SK-N-SH (cell line): ENCODE measurements at regions not wholly inside any gene's neighbourhood (a gene's known extent, or its start where the extent isn't known, plus 50 kb on each side); places are given as distances from the start of the nearest gene placed in this dataset.

ENCODE experiments used
- CTCF ChIA-PET: fragments of 300-600, 350-600 bp; formaldehyde crosslinking; extraction: SDS; loops from one replicate; lab custom pipeline; 2021; lab: Yijun Ruan, JAX
- POLR2A ChIA-PET: fragments of 350-600 bp; sonication (Branson Sonifier 250); formaldehyde crosslinking; extraction: SDS; loops from one replicate; lab custom pipeline; 2020; ENCODE audit warnings: antibody characterized with exemption, inconsistent platforms; lab: Yijun Ruan, JAX
- DNase-seq: peaks from one replicate; pipeline ENCODE4 v3.0.0; 2012
- H2AFZ ChIP-seq: fragments of 200-600 bp; sonication (generic); 2 replicates; pipeline ENCODE4 v1.8.1; 2016; ENCODE audit warnings: antibody characterized with exemption, mild to moderate bottlenecking, low read depth
- H3F3A ChIP-seq: fragments of 200-600 bp; sonication (generic); replicated peaks from 2 replicates; pipeline ENCODE3; 2016; ENCODE audit warnings: antibody characterized with exemption, mild to moderate bottlenecking; ENCODE audit not compliant: insufficient read depth
- H3K27ac ChIP-seq, 2 experiments: fragments of 200-500 bp in 1 of 2; fragments of 200-600 bp in 1 of 2; sonication (Bioruptor generic) in 1 of 2; sonication (generic), shearing (Covaris generic) in 1 of 2; 2 replicates each; pipeline versions ENCODE4 v1.5.1 to v1.6.1; 2014 to 2016; ENCODE audit warnings: low read depth in 2 of 2, inconsistent platforms in 1 of 2, low read length in 1 of 2, mild to moderate bottlenecking in 1 of 2, mixed read lengths in 1 of 2
- H3K27me3 ChIP-seq: fragments of 200-600 bp; sonication (generic), shearing (Covaris generic); 2 replicates; pipeline ENCODE4 v1.6.1; 2016; ENCODE audit warnings: mixed run types; ENCODE audit not compliant: insufficient read depth
- H3K36me3 ChIP-seq, 2 experiments: fragments of 200-500 bp in 1 of 2; fragments of 200-600 bp in 1 of 2; sonication (Bioruptor generic) in 1 of 2; sonication (generic) in 1 of 2; replicated peaks in 1 of 2; 2 replicates each; pipeline versions ENCODE3 to v1.5.1; 2014 to 2016; ENCODE audit warnings: low read length in 1 of 2, mild to moderate bottlenecking in 1 of 2; ENCODE audit not compliant: insufficient read depth in 2 of 2, control insufficient read depth in 1 of 2
- H3K4me1 ChIP-seq, 2 experiments: fragments of 200-500 bp in 1 of 2; fragments of 200-600 bp in 1 of 2; sonication (Bioruptor generic) in 1 of 2; sonication (generic), shearing (Covaris generic) in 1 of 2; 2 replicates each; pipeline versions ENCODE4 v1.5.1 to v1.6.1; 2014 to 2016; ENCODE audit warnings: low read depth in 1 of 2, low read length in 1 of 2, mixed run types in 1 of 2; ENCODE audit not compliant: insufficient read depth in 2 of 2, control insufficient read depth in 1 of 2
- H3K4me2 ChIP-seq: fragments of 200-600 bp; sonication (generic), shearing (Covaris generic); 2 replicates; pipeline ENCODE4 v1.6.1; 2017; ENCODE audit warnings: mixed run types
- H3K4me3 ChIP-seq, 2 experiments: fragments of 200-500 bp in 1 of 2; fragments of 200-600 bp in 1 of 2; sonication (Bioruptor generic) in 1 of 2; sonication (generic), shearing (Covaris generic) in 1 of 2; 2 replicates each; pipeline versions ENCODE4 v1.5.1 to v1.8.1; 2014 to 2016; ENCODE audit warnings: low read depth in 2 of 2, inconsistent platforms in 1 of 2, low read length in 1 of 2, mild to moderate bottlenecking in 1 of 2, mixed read lengths in 1 of 2, moderate library complexity in 1 of 2
- H3K79me2 ChIP-seq: fragments of 200-600 bp; sonication (generic); 2 replicates; pipeline ENCODE4 v1.8.1; 2017; ENCODE audit warnings: mild to moderate bottlenecking; ENCODE audit not compliant: insufficient read depth
- H3K9ac ChIP-seq: fragments of 200-600 bp; sonication (generic); 2 replicates; pipeline ENCODE4 v1.6.1; 2017; ENCODE audit warnings: mixed run types
- H3K9me2 ChIP-seq: fragments of 200-600 bp; sonication (generic); 2 replicates; pipeline ENCODE4 v1.6.1; 2017; ENCODE audit warnings: mixed run types
- H3K9me3 ChIP-seq: fragments of 200-600 bp; sonication (generic); 2 replicates; pipeline ENCODE4 v1.6.1; 2017; ENCODE audit warnings: mixed run types, mild to moderate bottlenecking, moderate library complexity
- H4K20me1 ChIP-seq: fragments of 200-600 bp; sonication (generic); 2 replicates; pipeline ENCODE4 v1.6.1; 2017; ENCODE audit warnings: mild to moderate bottlenecking, mixed run types; ENCODE audit not compliant: insufficient read depth
- CHD2 ChIP-seq: fragments of 150-350 bp; IDR thresholded peaks from 2 replicates; pipeline ENCODE4 v1.6.1; 2018; ENCODE audit warnings: low read length; ENCODE audit not compliant: partially characterized antibody
- CTCF ChIP-seq: fragments of 200-600 bp; sonication (generic); IDR thresholded peaks from 2 replicates; pipeline ENCODE4 v1.6.1; 2017; ENCODE audit warnings: antibody characterized with exemption, mild to moderate bottlenecking, moderate library complexity
- ELF1 ChIP-seq: IDR thresholded peaks from 2 replicates; pipeline ENCODE4 v1.4.0; 2012
- EP300 ChIP-seq, 2 experiments: IDR thresholded peaks; 2 replicates each; pipeline versions ENCODE4 v1.4.0 to v1.6.1; 2012; ENCODE audit warnings: borderline replicate concordance in 1 of 2, low read depth in 1 of 2, low read length in 1 of 2
- FOSL2 ChIP-seq: IDR thresholded peaks from 2 replicates; pipeline ENCODE4 v1.4.0; 2012; ENCODE audit warnings: low read depth, mild to moderate bottlenecking, moderate library complexity, borderline replicate concordance
- FOXJ3 ChIP-seq: sonication (generic); formaldehyde crosslinking; IDR thresholded peaks from 2 replicates; pipeline ENCODE4 v1.5.1; 2020; ENCODE audit warnings: mild to moderate bottlenecking, missing genetic modification reagents
- FOXM1 ChIP-seq: IDR thresholded peaks from 2 replicates; pipeline ENCODE4 v1.4.0; 2012; ENCODE audit warnings: low read depth, mild to moderate bottlenecking
- GABPA ChIP-seq: IDR thresholded peaks from 2 replicates; pipeline ENCODE4 v1.4.0; 2012; ENCODE audit warnings: low read depth, mild to moderate bottlenecking
- GATA2 ChIP-seq: sonication (generic); formaldehyde crosslinking; IDR thresholded peaks from 2 replicates; pipeline ENCODE4 v1.5.0; 2020; ENCODE audit warnings: mild to moderate bottlenecking, missing genetic modification reagents
- JUND ChIP-seq: IDR thresholded peaks from 2 replicates; pipeline ENCODE4 v1.4.0; 2012
- MXI1 ChIP-seq: IDR thresholded peaks from 2 replicates; pipeline ENCODE4 v1.6.1; 2012; ENCODE audit warnings: mild to moderate bottlenecking, low read depth, low read length, improper control_type of control experiment
- NFIC ChIP-seq: IDR thresholded peaks from 2 replicates; pipeline ENCODE4 v1.4.0; 2012; ENCODE audit warnings: borderline replicate concordance
- NRF1 ChIP-seq: IDR thresholded peaks from 2 replicates; pipeline ENCODE4 v1.6.1; 2012; ENCODE audit warnings: low read depth, mild to moderate bottlenecking, low read length
- POLR2AphosphoS5 ChIP-seq: IDR thresholded peaks from 2 replicates; pipeline ENCODE4 v1.6.1; 2012; ENCODE audit warnings: low read depth, low read length
- RAD21 ChIP-seq: IDR thresholded peaks from 2 replicates; pipeline ENCODE4 v1.6.1; 2012; ENCODE audit warnings: mild to moderate bottlenecking, low read length
- RCOR1 ChIP-seq: fragments of 150-350 bp; IDR thresholded peaks from 2 replicates; pipeline ENCODE4 v1.6.1; 2017; ENCODE audit warnings: antibody characterized with exemption, low read length
- RFX5 ChIP-seq: IDR thresholded peaks from 2 replicates; pipeline ENCODE4 v1.6.1; 2012; ENCODE audit warnings: mild to moderate bottlenecking, improper control_type of control experiment, low read length
- RXRA ChIP-seq: IDR thresholded peaks from 2 replicates; pipeline ENCODE4 v1.4.0; 2012; ENCODE audit warnings: low read depth, mild to moderate bottlenecking, borderline replicate concordance
- SIN3A ChIP-seq: IDR thresholded peaks from 2 replicates; pipeline ENCODE4 v1.6.1; 2012; ENCODE audit warnings: low read depth, mild to moderate bottlenecking, low read length, moderate library complexity, borderline replicate concordance
- TCF12 ChIP-seq: IDR thresholded peaks from 2 replicates; pipeline ENCODE4 v1.4.0; 2012
- TEAD4 ChIP-seq: IDR thresholded peaks from 2 replicates; pipeline ENCODE4 v1.4.0; 2012; ENCODE audit warnings: mild to moderate bottlenecking, borderline replicate concordance; ENCODE audit not compliant: insufficient read depth
- YY1 ChIP-seq: IDR thresholded peaks from 2 replicates; pipeline ENCODE4 v1.4.0; 2012; ENCODE audit warnings: low read depth, mild to moderate bottlenecking
- WGBS: methylation state at CpG from one replicate; pipeline ENCODE4 v1.1.6; 2017; ENCODE audit warnings: low lambda C conversion rate; 5-methylcytosine and 5-hydroxymethylcytosine counted together
- TF ChIP-seq, protein P1 (sequence below): IDR thresholded peaks from 2 replicates; pipeline ENCODE4 v1.4.0; 2012; ENCODE audit warnings: low read depth, borderline replicate concordance
- TF ChIP-seq, protein P2 (sequence below): IDR thresholded peaks from 2 replicates; pipeline ENCODE4 v1.4.0; 2012; ENCODE audit warnings: low read depth
- TF ChIP-seq, protein P3 (sequence below): IDR thresholded peaks from 2 replicates; pipeline ENCODE4; 2012

DNA sequence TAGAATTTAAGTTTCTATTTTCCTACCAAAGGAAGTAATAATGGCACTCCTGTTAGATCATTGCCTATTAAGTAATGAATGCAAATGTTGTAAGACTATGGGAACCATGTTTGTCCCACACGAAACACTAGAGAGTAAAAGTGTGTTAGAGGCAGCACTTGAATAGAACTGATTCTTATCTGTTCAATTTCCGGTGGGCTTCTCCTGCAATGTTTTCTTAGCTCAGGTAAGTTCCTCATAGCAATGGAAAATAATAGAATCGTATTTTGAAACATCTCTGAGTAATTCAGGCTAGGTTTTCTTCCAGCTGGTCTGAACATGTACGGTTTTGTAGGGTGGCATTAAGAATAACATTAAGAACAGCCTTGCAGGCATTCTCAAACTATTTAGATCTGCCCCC, 145.3 kb upstream of the LIPC start:
- no peaks in the 10 kb centered on the region for H3K4me1 ChIP-seq
- H3K27ac ChIP-seq, result no peak overlapping the region
- H3K9me2 ChIP-seq, result no peaks in the 10 kb centered on the region
- H2AFZ ChIP-seq, result no peak overlapping the region
- POLR2A ChIA-PET, result no interaction called here
- H3K9me3 ChIP-seq, result no peaks in the 10 kb centered on the region
- TF ChIP-seq RAD21 (no peak), ELF1 (no peak), RFX5 (no peak), POLR2AphosphoS5 (no peak), MXI1 (no peak), NFIC (no peak), FOXJ3 (CRISPR knock-in tag) (no peak), RCOR1 (no peak), TEAD4 (no peak), CHD2 (no peak), NRF1 (no peak), GATA2 (CRISPR knock-in tag) (no peak), TCF12 (no peak), RXRA (no peak)
- TF ChIP-seq, protein P1, sequence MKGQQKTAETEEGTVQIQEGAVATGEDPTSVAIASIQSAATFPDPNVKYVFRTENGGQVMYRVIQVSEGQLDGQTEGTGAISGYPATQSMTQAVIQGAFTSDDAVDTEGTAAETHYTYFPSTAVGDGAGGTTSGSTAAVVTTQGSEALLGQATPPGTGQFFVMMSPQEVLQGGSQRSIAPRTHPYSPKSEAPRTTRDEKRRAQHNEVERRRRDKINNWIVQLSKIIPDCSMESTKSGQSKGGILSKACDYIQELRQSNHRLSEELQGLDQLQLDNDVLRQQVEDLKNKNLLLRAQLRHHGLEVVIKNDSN, result no peak
- TF ChIP-seq, protein P2, sequence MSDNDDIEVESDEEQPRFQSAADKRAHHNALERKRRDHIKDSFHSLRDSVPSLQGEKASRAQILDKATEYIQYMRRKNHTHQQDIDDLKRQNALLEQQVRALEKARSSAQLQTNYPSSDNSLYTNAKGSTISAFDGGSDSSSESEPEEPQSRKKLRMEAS, result no peak
- no peak overlapping the region for H3K9ac ChIP-seq
- WGBS, result 49% methylated on average over 4 of the region's 4 CpGs
- H3K27me3 ChIP-seq, result no peaks in the 10 kb centered on the region; the same call in 1 of the 2 replicates
- no peaks in the 10 kb centered on the region for H3K79me2 ChIP-seq
- H3F3A ChIP-seq, result no peaks in the 10 kb centered on the region
- no peaks in the 10 kb centered on the region for H3K36me3 ChIP-seq
- no peaks in the 10 kb centered on the region for H4K20me1 ChIP-seq
- CTCF ChIA-PET, result interaction anchor here (3.1 kb wide), 1 partner anchor 16 kb away, joined by 9 read pairs; no protein-coding TSS in a partner anchor
- no peak overlapping the region for H3K4me2 ChIP-seq
- H3K4me3 ChIP-seq, result no peak overlapping the region
- DNase-seq, result no peak

DNA sequence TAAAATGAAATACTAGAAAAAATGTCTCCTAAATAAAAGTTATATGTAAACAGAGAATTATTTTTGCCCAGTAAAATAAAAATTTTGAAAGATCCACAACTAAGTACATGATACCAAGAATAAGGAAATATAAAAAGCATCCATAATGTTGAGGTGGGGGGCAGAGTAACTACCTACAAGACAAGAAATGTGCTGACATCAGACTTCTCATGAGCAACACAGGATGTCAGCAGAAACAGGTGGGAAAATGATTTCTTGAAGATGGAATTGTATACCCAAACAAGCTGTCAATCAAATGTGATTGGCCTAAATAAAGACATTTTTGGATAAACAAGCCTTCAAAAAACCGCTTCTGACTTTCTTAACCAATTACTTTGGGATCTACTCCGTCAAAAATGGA, 143.9 kb upstream of the LIPC start:
- Histone ChIP-seq H3K79me2 (no peaks in the 10 kb centered on the region), H4K20me1 (no peaks in the 10 kb centered on the region), H2AFZ (no peak overlapping the region), H3K4me1 (no peaks in the 10 kb centered on the region), H3F3A (no peaks in the 10 kb centered on the region), H3K27me3 (no peaks in the 10 kb centered on the region), H3K4me2 (no peak overlapping the region), H3K9me2 (no peaks in the 10 kb centered on the region), H3K4me3 (no peak overlapping the region), H3K36me3 (no peaks in the 10 kb centered on the region), H3K9ac (no peak overlapping the region), H3K9me3 (no peaks in the 10 kb centered on the region), H3K27ac (no peak overlapping the region)
- DNase-seq, result no peak
- POLR2A ChIA-PET, result no interaction called here
- WGBS, result 50% methylated on average over 2 of the region's 2 CpGs
- CTCF ChIA-PET, result no interaction called here
- no peak for TF ChIP-seq CTCF
- no peak for TF ChIP-seq POLR2AphosphoS5
- TF ChIP-seq, protein P3, sequence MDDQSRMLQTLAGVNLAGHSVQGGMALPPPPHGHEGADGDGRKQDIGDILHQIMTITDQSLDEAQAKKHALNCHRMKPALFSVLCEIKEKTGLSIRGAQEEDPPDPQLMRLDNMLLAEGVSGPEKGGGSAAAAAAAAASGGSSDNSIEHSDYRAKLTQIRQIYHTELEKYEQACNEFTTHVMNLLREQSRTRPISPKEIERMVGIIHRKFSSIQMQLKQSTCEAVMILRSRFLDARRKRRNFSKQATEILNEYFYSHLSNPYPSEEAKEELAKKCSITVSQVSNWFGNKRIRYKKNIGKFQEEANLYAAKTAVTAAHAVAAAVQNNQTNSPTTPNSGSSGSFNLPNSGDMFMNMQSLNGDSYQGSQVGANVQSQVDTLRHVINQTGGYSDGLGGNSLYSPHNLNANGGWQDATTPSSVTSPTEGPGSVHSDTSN, result no peak
- TF ChIP-seq YY1, result no peak
- no peak for TF ChIP-seq CHD2
- TF ChIP-seq SIN3A, result no peak
- no peak for TF ChIP-seq FOSL2
- no peak for TF ChIP-seq RAD21
- TF ChIP-seq RXRA, result no peak
- TF ChIP-seq EP300 (IDR thresholded peaks at IDR 0.05; ENCODE audit: borderline replicate concordance in 1 of 2, low read depth in 1 of 2, low read length in 1 of 2), result no peak
- no peak for TF ChIP-seq GABPA
- no peak for TF ChIP-seq FOXM1
- no peak for TF ChIP-seq JUND
- TF ChIP-seq GATA2 (CRISPR knock-in tag), result no peak
- no peak for TF ChIP-seq FOXJ3 (CRISPR knock-in tag)
